Posterior cingulate gyrus (tissue), 11 donors: ENCODE measurements at regions not wholly inside any gene's neighbourhood (a gene's known extent, or its start where the extent isn't known, plus 50 kb on each side); places are given as distances from the start of the nearest gene placed in this dataset.

Experiments
- DNase-seq, 10 donors: peaks; one replicate each; pipeline versions ENCODE4 v3.0.0 to v3.0.0-alpha.2; 2020 to 2021; ENCODE audit warnings: mixed read lengths in 3 of 10
- intact Hi-C: fragments of 100-400 bp; cut with DNase I; formaldehyde crosslinking; loops from one replicate; pipeline ENCODE4 v1.15.1; 2023

- DNase-seq = no peak
- intact Hi-C loops = no loop called here
Measured at GRCh38 chr15:60093273-60094067, 89.4 kb downstream of the FOXB1 start.

- DNase-seq = no peak
- intact Hi-C loops = no loop called here
Measured at GRCh38 chr15:60095711-60096110, 91.6 kb downstream of the FOXB1 start.

- intact Hi-C loops = no loop called here
- no peak for DNase-seq
Measured at GRCh38 chr15:60096157-60096556, 92.0 kb downstream of the FOXB1 start.

- intact Hi-C loops = no loop called here
- no peak for DNase-seq
Measured at GRCh38 chr15:60101416-60101815, 97.3 kb downstream of the FOXB1 start.

GRCh38 chr15:60102748-60103147, 98.6 kb downstream of the FOXB1 start:
- intact Hi-C loops = no loop called here

GRCh38 chr15:60110909-60111308, 106.8 kb downstream of the FOXB1 start:
- intact Hi-C loops = no loop called here
- DNase-seq = no peak

More at GRCh38 chr15:60102748-60103147, 98.6 kb downstream of the FOXB1 start:
- no peak for DNase-seq

GRCh38 chr15:60115579-60116380, 111.7 kb downstream of the FOXB1 start:
- DNase-seq = no peak
- intact Hi-C loops = no loop called here

- DNase-seq = no peak
- intact Hi-C loops = no loop called here
Measured at GRCh38 chr15:60116456-60117089, 112.5 kb downstream of the FOXB1 start.

- intact Hi-C loops = no loop called here
- no peak for DNase-seq
Measured at GRCh38 chr15:60118146-60118545, 114.0 kb downstream of the FOXB1 start.

GRCh38 chr15:60118626-60119025, 114.5 kb downstream of the FOXB1 start:
- DNase-seq = no peak
- intact Hi-C loops = no loop called here

- intact Hi-C loops = no loop called here
- DNase-seq = no peak
Measured at GRCh38 chr15:60119101-60119500, 115.0 kb downstream of the FOXB1 start.

- intact Hi-C loops = no loop called here
- no peak for DNase-seq
Measured at GRCh38 chr15:60120100-60120499, 116.0 kb downstream of the FOXB1 start.

- DNase-seq = no peak
- intact Hi-C loops = no loop called here
Measured at GRCh38 chr15:60121845-60122244, 117.7 kb downstream of the FOXB1 start.

GRCh38 chr15:60122691-60123090, 118.6 kb downstream of the FOXB1 start:
- no peak for DNase-seq
- intact Hi-C loops = no loop called here

- no peak for DNase-seq
- intact Hi-C loops = no loop called here
Measured at GRCh38 chr15:60124460-60125070, 120.5 kb downstream of the FOXB1 start.

GRCh38 chr15:60125334-60125733, 121.2 kb downstream of the FOXB1 start:
- intact Hi-C loops = no loop called here
- no peak for DNase-seq

GRCh38 chr15:60126200-60126599, 122.1 kb downstream of the FOXB1 start:
- DNase-seq = no peak
- intact Hi-C loops = no loop called here

GRCh38 chr15:60126661-60127060, 122.5 kb downstream of the FOXB1 start:
- no peak for DNase-seq
- intact Hi-C loops = no loop called here

GRCh38 chr15:60128000-60128376, 123.9 kb downstream of the FOXB1 start:
- intact Hi-C loops = no loop called here
- DNase-seq = peak in 1 of 10 donors; percentile 38

- DNase-seq = no peak
- intact Hi-C loops = no loop called here
Measured at GRCh38 chr15:60128710-60129109, 124.6 kb downstream of the FOXB1 start.

GRCh38 chr15:60130398-60130797, 126.3 kb downstream of the FOXB1 start:
- DNase-seq = no peak
- intact Hi-C loops = no loop called here
